HL-60 (cell line): ENCODE measurements at regions not wholly inside any gene's neighbourhood (a gene's known extent, or its start where the extent isn't known, plus 50 kb on each side); places are given as distances from the start of the nearest gene placed in this dataset.

Experiments used
- DNase-seq, 2 experiments: peaks; one replicate each; pipeline ENCODE4 v3.0.0-alpha.2; 2010 to 2020; ENCODE audit warnings: low read depth in 1 of 2, low spot score in 1 of 2
- H3K27ac ChIP-seq: fragments of 250-450 bp; sonication (Bioruptor Pico); replicated peaks from 2 replicates; pipeline ENCODE4 v1.5.1; 2020; ENCODE audit warnings: mild to moderate bottlenecking, moderate library complexity
- H3K27me3 ChIP-seq: fragments of 250-450 bp; sonication (Bioruptor Pico); 2 replicates; pipeline ENCODE4 v1.5.1; 2021; ENCODE audit warnings: mild to moderate bottlenecking, moderate library complexity; ENCODE audit not compliant: insufficient read depth, poor library complexity, severe bottlenecking
- H3K4me3 ChIP-seq: replicated peaks from 2 replicates; pipeline ENCODE4 v1.5.1; 2011; ENCODE audit warnings: mild to moderate bottlenecking, control low read depth, low read length; ENCODE audit not compliant: insufficient read depth
- GABPA ChIP-seq: IDR thresholded peaks from 2 replicates; pipeline ENCODE4 v1.6.1; 2012; ENCODE audit warnings: low read depth
- POLR2AphosphoS5 ChIP-seq: IDR thresholded peaks from 2 replicates; pipeline ENCODE4 v1.6.1; 2012; ENCODE audit warnings: low read depth
- SPI1 ChIP-seq: IDR thresholded peaks from 2 replicates; pipeline ENCODE4 v1.6.1; 2012; ENCODE audit warnings: low read depth, mild to moderate bottlenecking, borderline replicate concordance
- TF ChIP-seq, protein P1 (sequence below): IDR thresholded peaks from one replicate; pipeline ENCODE4 v1.5.1; 2011; ENCODE audit warnings: low read length, control low read depth, inconsistent platforms; ENCODE audit not compliant: insufficient read depth
- TF ChIP-seq, protein P2 (sequence below): IDR thresholded peaks from 2 replicates; pipeline ENCODE4 v1.6.1; 2012; ENCODE audit warnings: low read depth; ENCODE audit not compliant: insufficient replicate concordance

DNA sequence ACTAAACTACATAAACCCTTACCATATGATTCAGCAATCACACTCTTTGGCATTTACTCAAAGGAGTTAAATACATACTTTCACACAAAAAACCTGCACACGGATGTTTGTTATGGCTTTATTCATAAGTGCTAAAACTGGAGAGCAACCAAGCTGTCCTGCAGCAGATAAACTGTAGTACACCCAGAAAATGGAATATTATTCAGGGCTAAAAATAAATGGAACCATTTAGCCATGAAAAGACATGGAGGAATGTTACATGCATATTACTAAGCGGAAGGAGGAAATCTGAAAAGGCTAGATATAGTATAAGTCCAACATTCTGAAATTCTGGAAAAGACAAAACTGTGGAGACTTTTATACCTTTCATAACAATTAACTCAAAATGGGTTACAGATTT, 73.6 kb upstream of the PHACTR3 start:
- TF ChIP-seq SPI1 (no peak), POLR2AphosphoS5 (no peak), GABPA (no peak)
- TF ChIP-seq, protein P1, sequence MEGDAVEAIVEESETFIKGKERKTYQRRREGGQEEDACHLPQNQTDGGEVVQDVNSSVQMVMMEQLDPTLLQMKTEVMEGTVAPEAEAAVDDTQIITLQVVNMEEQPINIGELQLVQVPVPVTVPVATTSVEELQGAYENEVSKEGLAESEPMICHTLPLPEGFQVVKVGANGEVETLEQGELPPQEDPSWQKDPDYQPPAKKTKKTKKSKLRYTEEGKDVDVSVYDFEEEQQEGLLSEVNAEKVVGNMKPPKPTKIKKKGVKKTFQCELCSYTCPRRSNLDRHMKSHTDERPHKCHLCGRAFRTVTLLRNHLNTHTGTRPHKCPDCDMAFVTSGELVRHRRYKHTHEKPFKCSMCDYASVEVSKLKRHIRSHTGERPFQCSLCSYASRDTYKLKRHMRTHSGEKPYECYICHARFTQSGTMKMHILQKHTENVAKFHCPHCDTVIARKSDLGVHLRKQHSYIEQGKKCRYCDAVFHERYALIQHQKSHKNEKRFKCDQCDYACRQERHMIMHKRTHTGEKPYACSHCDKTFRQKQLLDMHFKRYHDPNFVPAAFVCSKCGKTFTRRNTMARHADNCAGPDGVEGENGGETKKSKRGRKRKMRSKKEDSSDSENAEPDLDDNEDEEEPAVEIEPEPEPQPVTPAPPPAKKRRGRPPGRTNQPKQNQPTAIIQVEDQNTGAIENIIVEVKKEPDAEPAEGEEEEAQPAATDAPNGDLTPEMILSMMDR, result no peak
- TF ChIP-seq, protein P2, sequence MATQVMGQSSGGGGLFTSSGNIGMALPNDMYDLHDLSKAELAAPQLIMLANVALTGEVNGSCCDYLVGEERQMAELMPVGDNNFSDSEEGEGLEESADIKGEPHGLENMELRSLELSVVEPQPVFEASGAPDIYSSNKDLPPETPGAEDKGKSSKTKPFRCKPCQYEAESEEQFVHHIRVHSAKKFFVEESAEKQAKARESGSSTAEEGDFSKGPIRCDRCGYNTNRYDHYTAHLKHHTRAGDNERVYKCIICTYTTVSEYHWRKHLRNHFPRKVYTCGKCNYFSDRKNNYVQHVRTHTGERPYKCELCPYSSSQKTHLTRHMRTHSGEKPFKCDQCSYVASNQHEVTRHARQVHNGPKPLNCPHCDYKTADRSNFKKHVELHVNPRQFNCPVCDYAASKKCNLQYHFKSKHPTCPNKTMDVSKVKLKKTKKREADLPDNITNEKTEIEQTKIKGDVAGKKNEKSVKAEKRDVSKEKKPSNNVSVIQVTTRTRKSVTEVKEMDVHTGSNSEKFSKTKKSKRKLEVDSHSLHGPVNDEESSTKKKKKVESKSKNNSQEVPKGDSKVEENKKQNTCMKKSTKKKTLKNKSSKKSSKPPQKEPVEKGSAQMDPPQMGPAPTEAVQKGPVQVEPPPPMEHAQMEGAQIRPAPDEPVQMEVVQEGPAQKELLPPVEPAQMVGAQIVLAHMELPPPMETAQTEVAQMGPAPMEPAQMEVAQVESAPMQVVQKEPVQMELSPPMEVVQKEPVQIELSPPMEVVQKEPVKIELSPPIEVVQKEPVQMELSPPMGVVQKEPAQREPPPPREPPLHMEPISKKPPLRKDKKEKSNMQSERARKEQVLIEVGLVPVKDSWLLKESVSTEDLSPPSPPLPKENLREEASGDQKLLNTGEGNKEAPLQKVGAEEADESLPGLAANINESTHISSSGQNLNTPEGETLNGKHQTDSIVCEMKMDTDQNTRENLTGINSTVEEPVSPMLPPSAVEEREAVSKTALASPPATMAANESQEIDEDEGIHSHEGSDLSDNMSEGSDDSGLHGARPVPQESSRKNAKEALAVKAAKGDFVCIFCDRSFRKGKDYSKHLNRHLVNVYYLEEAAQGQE, result no peak
- Histone ChIP-seq H3K27ac (no peak overlapping the region), H3K27me3 (peaks cover 5% of the 10 kb centered on the region), H3K4me3 (no peak overlapping the region)
- DNase-seq, result no peak

GRCh38 chr20:59537991-59538390, 66.3 kb upstream of the PHACTR3 start:
- TF ChIP-seq POLR2AphosphoS5 (no peak), GABPA (no peak), SPI1 (no peak)
- TF ChIP-seq, protein P1, result no peak
- TF ChIP-seq, protein P2, result no peak
- Histone ChIP-seq H3K4me3 (no peak overlapping the region), H3K27me3 (no peaks in the 10 kb centered on the region), H3K27ac (no peak overlapping the region)
- DNase-seq, result no peak

DNA sequence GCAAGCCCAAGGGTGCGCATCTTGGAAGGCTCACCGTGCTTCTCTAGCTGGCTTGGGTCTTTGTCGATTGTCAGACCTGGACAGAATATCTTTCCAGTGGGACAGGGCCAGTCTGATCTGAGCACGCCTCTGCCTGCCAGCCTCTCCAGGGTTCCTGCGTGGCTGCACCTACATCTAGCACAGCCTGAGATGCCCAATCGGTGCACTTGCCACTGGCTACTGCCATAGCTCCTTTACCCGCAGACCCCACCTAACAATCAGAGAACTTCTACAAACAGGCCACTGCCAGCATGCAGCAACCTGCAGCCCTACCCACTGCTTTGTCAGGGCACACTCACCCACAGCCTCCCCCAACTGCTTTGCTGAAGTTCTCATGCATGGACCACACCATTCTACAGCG, 56.7 kb upstream of the PHACTR3 start:
- Histone ChIP-seq H3K27me3 (no peaks in the 10 kb centered on the region), H3K27ac (no peak overlapping the region), H3K4me3 (no peak overlapping the region)
- TF ChIP-seq SPI1 (no peak), GABPA (no peak)
- TF ChIP-seq, protein P1, result no peak
- TF ChIP-seq, protein P2, result no peak
- DNase-seq, result no peak
